ENCODE measurements at regions not wholly inside any gene's neighbourhood (a gene's known extent, or its start where the extent isn't known, plus 50 kb on each side); places are given as distances from the start of the nearest gene placed in this dataset.

- no peak for TF ChIP-seq CTCF (conservative IDR thresholded peaks at IDR 0.05; ENCODE audit: low read depth, low read length)
- TF ChIP-seq EZH2 (IDR thresholded peaks at IDR 0.05; ENCODE audit: borderline replicate concordance, low read depth, low read length, poor library complexity, severe bottlenecking) = no peak
These were observed 64.7 kb upstream of the FAT3 start for GRCh38 chr11:92159931-92160330.
